HCT116 (cell line): ENCODE measurements at regions not wholly inside any gene's neighbourhood (a gene's known extent, or its start where the extent isn't known, plus 50 kb on each side); places are given as distances from the start of the nearest gene placed in this dataset.

ENCODE experiments used
- CTCF ChIP-seq, 3 experiments: fragments of 200-600 bp in 1 of 3; sonication (generic) in 1 of 3; IDR thresholded peaks in 2 of 3; conservative IDR thresholded peaks in 1 of 3; 2 replicates each; pipeline ENCODE4 v1.5.1; 2012 to 2017; ENCODE audit warnings: low read depth in 2 of 3, low read length in 2 of 3, antibody characterized with exemption in 1 of 3, borderline replicate concordance in 1 of 3, control low read depth in 1 of 3, mild to moderate bottlenecking in 1 of 3, mixed read lengths in 1 of 3, mixed run types in 1 of 3, moderate library complexity in 1 of 3; ENCODE audit not compliant: insufficient read depth in 1 of 3
- EZH2 ChIP-seq: fragments of 200-600 bp; sonication (generic); IDR thresholded peaks from 2 replicates; pipeline ENCODE4 v1.6.1; 2017; ENCODE audit warnings: antibody characterized with exemption, mixed run types
- EZH2phosphoT487 ChIP-seq: fragments of 200-600 bp; IDR thresholded peaks from 2 replicates; pipeline ENCODE4 v1.6.1; 2018; ENCODE audit warnings: antibody characterized with exemption, borderline replicate concordance
- POLR2A ChIP-seq: IDR thresholded peaks from 2 replicates; pipeline ENCODE4 v1.7.0; 2011; ENCODE audit warnings: borderline replicate concordance; ENCODE audit not compliant: insufficient read depth, insufficient read length; ENCODE audit errors: extremely low read depth
- SIN3A ChIP-seq: IDR thresholded peaks from 2 replicates; pipeline ENCODE4 v1.6.1; 2012; ENCODE audit warnings: low read depth
- SP1 ChIP-seq: IDR thresholded peaks from 2 replicates; pipeline ENCODE4 v1.6.1; 2012; ENCODE audit warnings: low read depth
- YY1 ChIP-seq: IDR thresholded peaks from 2 replicates; pipeline ENCODE4 v1.6.1; 2011; ENCODE audit warnings: low read length, low read depth, moderate library complexity, mild to moderate bottlenecking; ENCODE audit not compliant: insufficient replicate concordance; ENCODE audit errors: extremely low read depth
- TF ChIP-seq, protein P1 (sequence below): IDR thresholded peaks from 2 replicates; pipeline ENCODE4 v1.6.1; 2012
- TF ChIP-seq, protein P2 (sequence below): IDR thresholded peaks from 2 replicates; pipeline ENCODE4 v1.6.1; 2012

DNA sequence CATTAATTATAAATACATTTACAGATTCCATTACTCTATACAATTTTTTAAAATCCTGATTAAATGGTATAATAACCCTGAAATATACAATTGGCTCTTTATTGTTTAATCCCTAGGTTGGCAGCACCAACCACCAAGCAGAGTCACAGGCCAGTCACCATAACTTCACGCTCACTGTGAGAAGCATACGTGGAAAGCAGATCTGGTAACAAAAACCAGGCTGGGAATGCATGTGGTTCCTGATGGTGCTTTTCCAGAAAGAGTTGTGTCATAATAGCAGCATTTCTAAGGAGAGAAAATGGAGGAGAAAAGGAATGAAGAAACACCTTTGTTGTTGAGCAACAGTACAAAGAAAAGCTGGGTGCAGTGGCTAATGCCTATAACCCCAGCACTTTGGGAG is 66.1 kb downstream of the SIX6 start:
- TF ChIP-seq, protein P1, sequence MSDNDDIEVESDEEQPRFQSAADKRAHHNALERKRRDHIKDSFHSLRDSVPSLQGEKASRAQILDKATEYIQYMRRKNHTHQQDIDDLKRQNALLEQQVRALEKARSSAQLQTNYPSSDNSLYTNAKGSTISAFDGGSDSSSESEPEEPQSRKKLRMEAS: no peak
- TF ChIP-seq EZH2: no peak
- no peak for TF ChIP-seq POLR2A
- TF ChIP-seq, protein P2, sequence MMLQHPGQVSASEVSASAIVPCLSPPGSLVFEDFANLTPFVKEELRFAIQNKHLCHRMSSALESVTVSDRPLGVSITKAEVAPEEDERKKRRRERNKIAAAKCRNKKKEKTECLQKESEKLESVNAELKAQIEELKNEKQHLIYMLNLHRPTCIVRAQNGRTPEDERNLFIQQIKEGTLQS: no peak
- TF ChIP-seq CTCF (IDR thresholded peaks at IDR 0.05 in 2 of 3, conservative IDR thresholded peaks at IDR 0.05 in 1 of 3; ENCODE audit: borderline replicate concordance in 1 of 3, insufficient read depth in 1 of 3, low read depth in 2 of 3, low read length in 2 of 3): no peak
- TF ChIP-seq YY1: no peak
- TF ChIP-seq EZH2phosphoT487: no peak
- no peak for TF ChIP-seq SIN3A
- TF ChIP-seq SP1: no peak
